ENCODE measurements at regions not wholly inside any gene's neighbourhood (a gene's known extent, or its start where the extent isn't known, plus 50 kb on each side); places are given as distances from the start of the nearest gene placed in this dataset.

- TF ChIP-seq, protein P1, sequence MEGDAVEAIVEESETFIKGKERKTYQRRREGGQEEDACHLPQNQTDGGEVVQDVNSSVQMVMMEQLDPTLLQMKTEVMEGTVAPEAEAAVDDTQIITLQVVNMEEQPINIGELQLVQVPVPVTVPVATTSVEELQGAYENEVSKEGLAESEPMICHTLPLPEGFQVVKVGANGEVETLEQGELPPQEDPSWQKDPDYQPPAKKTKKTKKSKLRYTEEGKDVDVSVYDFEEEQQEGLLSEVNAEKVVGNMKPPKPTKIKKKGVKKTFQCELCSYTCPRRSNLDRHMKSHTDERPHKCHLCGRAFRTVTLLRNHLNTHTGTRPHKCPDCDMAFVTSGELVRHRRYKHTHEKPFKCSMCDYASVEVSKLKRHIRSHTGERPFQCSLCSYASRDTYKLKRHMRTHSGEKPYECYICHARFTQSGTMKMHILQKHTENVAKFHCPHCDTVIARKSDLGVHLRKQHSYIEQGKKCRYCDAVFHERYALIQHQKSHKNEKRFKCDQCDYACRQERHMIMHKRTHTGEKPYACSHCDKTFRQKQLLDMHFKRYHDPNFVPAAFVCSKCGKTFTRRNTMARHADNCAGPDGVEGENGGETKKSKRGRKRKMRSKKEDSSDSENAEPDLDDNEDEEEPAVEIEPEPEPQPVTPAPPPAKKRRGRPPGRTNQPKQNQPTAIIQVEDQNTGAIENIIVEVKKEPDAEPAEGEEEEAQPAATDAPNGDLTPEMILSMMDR (IDR thresholded peaks at IDR 0.05; ENCODE audit: insufficient read depth, low read length): no peak
- TF ChIP-seq, protein P2, sequence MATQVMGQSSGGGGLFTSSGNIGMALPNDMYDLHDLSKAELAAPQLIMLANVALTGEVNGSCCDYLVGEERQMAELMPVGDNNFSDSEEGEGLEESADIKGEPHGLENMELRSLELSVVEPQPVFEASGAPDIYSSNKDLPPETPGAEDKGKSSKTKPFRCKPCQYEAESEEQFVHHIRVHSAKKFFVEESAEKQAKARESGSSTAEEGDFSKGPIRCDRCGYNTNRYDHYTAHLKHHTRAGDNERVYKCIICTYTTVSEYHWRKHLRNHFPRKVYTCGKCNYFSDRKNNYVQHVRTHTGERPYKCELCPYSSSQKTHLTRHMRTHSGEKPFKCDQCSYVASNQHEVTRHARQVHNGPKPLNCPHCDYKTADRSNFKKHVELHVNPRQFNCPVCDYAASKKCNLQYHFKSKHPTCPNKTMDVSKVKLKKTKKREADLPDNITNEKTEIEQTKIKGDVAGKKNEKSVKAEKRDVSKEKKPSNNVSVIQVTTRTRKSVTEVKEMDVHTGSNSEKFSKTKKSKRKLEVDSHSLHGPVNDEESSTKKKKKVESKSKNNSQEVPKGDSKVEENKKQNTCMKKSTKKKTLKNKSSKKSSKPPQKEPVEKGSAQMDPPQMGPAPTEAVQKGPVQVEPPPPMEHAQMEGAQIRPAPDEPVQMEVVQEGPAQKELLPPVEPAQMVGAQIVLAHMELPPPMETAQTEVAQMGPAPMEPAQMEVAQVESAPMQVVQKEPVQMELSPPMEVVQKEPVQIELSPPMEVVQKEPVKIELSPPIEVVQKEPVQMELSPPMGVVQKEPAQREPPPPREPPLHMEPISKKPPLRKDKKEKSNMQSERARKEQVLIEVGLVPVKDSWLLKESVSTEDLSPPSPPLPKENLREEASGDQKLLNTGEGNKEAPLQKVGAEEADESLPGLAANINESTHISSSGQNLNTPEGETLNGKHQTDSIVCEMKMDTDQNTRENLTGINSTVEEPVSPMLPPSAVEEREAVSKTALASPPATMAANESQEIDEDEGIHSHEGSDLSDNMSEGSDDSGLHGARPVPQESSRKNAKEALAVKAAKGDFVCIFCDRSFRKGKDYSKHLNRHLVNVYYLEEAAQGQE (IDR thresholded peaks at IDR 0.05; ENCODE audit: insufficient replicate concordance, low read depth): no peak
- no peak for TF ChIP-seq POLR2AphosphoS5 (IDR thresholded peaks at IDR 0.05; ENCODE audit: low read depth)
- no peak for TF ChIP-seq GABPA (IDR thresholded peaks at IDR 0.05; ENCODE audit: low read depth)
Observed at GRCh38 chr18:30039201-30039600, 1003.3 kb downstream of the DSC3 start.
